ENCODE measurements at regions not wholly inside any gene's neighbourhood (a gene's known extent, or its start where the extent isn't known, plus 50 kb on each side); places are given as distances from the start of the nearest gene placed in this dataset.

DNA sequence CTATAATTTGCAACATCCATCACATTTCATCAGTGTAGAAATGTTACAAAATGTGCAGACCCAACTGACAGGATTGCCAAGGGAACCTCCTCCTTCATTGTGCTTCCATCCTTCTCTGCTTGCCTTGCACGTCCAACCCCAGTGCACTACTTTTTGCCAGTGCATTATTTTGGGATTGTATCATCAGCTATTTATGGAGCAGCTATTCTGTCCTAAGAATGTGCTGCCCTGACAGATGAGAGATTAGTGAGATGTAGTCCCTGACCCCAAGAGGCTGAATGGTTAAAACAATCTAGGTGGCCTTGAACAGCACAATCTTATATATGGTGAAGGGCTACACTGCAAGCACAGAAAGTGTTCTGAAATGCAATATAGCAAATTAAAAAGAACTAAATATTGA lies 935.8 kb downstream of the IGSF11 start:
- H3K4me3 ChIP-seq, result no peak overlapping the region
- ATAC-seq, result no peak
- H3K36me3 ChIP-seq, result no peaks in the 10 kb centered on the region
- H3K4me1 ChIP-seq, result no peaks in the 10 kb centered on the region
- H3K27me3 ChIP-seq, result no peaks in the 10 kb centered on the region
- WGBS, 2 donors (ENCODE audit: low coverage in 1 of 2), result 20 to 36% methylated on average over 1 of the region's 1 CpG
- no peak overlapping the region for H3K27ac ChIP-seq
- TF ChIP-seq POLR2AphosphoS5 (IDR thresholded peaks at IDR 0.05), result no peak
- TF ChIP-seq, protein P1, sequence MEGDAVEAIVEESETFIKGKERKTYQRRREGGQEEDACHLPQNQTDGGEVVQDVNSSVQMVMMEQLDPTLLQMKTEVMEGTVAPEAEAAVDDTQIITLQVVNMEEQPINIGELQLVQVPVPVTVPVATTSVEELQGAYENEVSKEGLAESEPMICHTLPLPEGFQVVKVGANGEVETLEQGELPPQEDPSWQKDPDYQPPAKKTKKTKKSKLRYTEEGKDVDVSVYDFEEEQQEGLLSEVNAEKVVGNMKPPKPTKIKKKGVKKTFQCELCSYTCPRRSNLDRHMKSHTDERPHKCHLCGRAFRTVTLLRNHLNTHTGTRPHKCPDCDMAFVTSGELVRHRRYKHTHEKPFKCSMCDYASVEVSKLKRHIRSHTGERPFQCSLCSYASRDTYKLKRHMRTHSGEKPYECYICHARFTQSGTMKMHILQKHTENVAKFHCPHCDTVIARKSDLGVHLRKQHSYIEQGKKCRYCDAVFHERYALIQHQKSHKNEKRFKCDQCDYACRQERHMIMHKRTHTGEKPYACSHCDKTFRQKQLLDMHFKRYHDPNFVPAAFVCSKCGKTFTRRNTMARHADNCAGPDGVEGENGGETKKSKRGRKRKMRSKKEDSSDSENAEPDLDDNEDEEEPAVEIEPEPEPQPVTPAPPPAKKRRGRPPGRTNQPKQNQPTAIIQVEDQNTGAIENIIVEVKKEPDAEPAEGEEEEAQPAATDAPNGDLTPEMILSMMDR (IDR thresholded peaks at IDR 0.05), result no peak
- TF ChIP-seq EP300 (IDR thresholded peaks at IDR 0.05), result no peak
- TF ChIP-seq POLR2A (IDR thresholded peaks at IDR 0.05), result no peak
- H3K9me3 ChIP-seq, result peaks cover 0 to 9% (median 0%) of the 10 kb centered on the region in 3 donors

DNA sequence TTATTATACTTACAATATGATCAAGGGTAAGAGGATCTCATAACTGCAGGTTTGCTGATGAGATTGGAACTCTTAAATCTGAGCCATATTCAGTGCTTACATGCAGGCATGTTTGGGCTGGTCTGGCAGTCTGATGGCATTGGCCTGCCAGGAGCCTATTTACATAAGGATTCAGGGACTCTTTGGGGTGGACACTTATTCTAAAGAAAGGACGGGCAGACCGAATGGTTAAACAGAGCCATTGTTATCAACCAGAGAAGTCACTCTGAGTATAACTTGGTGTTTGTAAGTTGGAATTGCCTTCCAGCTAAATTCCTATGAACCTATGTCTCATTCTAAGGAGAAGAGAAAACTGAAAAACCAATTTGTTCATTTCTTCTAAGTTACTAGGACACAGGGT lies 932.8 kb downstream of the IGSF11 start:
- no peak for ATAC-seq
- H3K27me3 ChIP-seq, result no peaks in the 10 kb centered on the region
- H3K4me1 ChIP-seq, result no peaks in the 10 kb centered on the region
- H3K9me3 ChIP-seq, result no peaks in the 10 kb centered on the region
- no peak for TF ChIP-seq EP300 (IDR thresholded peaks at IDR 0.05)
- no peak for TF ChIP-seq POLR2A (IDR thresholded peaks at IDR 0.05)
- TF ChIP-seq POLR2AphosphoS5 (IDR thresholded peaks at IDR 0.05), result no peak
- TF ChIP-seq, protein P1 (IDR thresholded peaks at IDR 0.05), result no peak
- H3K27ac ChIP-seq, result no peak overlapping the region
- 83% methylated on average over 2 of the region's 2 CpGs; no CpG with 5 or more reads in 1 of the 2 donors for WGBS, 2 donors (ENCODE audit: low coverage in 1 of 2)
- no peak overlapping the region for H3K4me3 ChIP-seq
- H3K36me3 ChIP-seq, result no peaks in the 10 kb centered on the region

GRCh38 chr3:118102737-118103136 lies 931.9 kb downstream of the IGSF11 start:
- H3K9me3 ChIP-seq, result no peaks in the 10 kb centered on the region
- ATAC-seq, result no peak
- no peak overlapping the region for H3K27ac ChIP-seq
- TF ChIP-seq POLR2AphosphoS5 (IDR thresholded peaks at IDR 0.05) (no peak), POLR2A (IDR thresholded peaks at IDR 0.05) (no peak), EP300 (IDR thresholded peaks at IDR 0.05) (no peak)
- TF ChIP-seq, protein P1 (IDR thresholded peaks at IDR 0.05), result no peak
- H3K27me3 ChIP-seq, result no peaks in the 10 kb centered on the region
- H3K36me3 ChIP-seq, result no peaks in the 10 kb centered on the region
- H3K4me1 ChIP-seq, result no peaks in the 10 kb centered on the region
- WGBS, 2 donors (ENCODE audit: low coverage in 1 of 2), result 87 to 90% methylated on average over 2 of the region's 2 CpGs
- no peak overlapping the region for H3K4me3 ChIP-seq

GRCh38 chr3:118108201-118108600 lies 926.4 kb downstream of the IGSF11 start:
- 39% methylated on average over 2 of the region's 2 CpGs; no CpG with 5 or more reads in 1 of the 2 donors for WGBS, 2 donors (ENCODE audit: low coverage in 1 of 2)
- Histone ChIP-seq H3K4me1 (no peaks in the 10 kb centered on the region), H3K9me3 (no peaks in the 10 kb centered on the region), H3K4me3 (no peak overlapping the region), H3K27ac (no peak overlapping the region), H3K36me3 (no peaks in the 10 kb centered on the region), H3K27me3 (no peaks in the 10 kb centered on the region)
- TF ChIP-seq POLR2A (IDR thresholded peaks at IDR 0.05), result no peak
- TF ChIP-seq, protein P1 (IDR thresholded peaks at IDR 0.05), result no peak
- no peak for TF ChIP-seq EP300 (IDR thresholded peaks at IDR 0.05)
- TF ChIP-seq POLR2AphosphoS5 (IDR thresholded peaks at IDR 0.05), result no peak
- ATAC-seq, result no peak

DNA sequence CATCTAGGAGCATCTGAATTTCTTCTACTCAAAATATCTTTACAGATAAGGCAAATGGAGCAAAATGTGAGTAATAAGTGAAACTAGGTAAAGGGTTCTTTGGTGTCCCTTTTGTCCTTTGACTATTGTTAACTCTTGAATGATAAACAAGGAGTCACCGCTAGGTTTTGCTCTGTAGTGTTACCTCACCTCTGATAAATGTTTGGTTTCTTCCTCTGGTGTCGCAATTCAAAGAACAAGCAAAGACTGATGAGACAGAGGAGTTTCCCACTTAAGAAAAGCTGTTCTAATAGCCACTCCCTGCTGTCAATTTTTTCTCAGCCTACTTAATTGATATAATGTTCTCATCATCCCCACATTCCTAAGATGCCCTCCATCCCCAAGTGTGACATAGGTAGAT lies 925.9 kb downstream of the IGSF11 start:
- 65 to 90% methylated on average over 2 of the region's 2 CpGs for WGBS, 2 donors (ENCODE audit: low coverage in 1 of 2)
- no peak overlapping the region for H3K27ac ChIP-seq
- no peak for ATAC-seq
- H3K4me3 ChIP-seq, result no peak overlapping the region
- no peaks in the 10 kb centered on the region for H3K36me3 ChIP-seq
- no peaks in the 10 kb centered on the region for H3K4me1 ChIP-seq
- TF ChIP-seq EP300 (IDR thresholded peaks at IDR 0.05) (no peak), POLR2AphosphoS5 (IDR thresholded peaks at IDR 0.05) (no peak), POLR2A (IDR thresholded peaks at IDR 0.05) (no peak)
- TF ChIP-seq, protein P1 (IDR thresholded peaks at IDR 0.05), result no peak
- no peaks in the 10 kb centered on the region for H3K27me3 ChIP-seq
- H3K9me3 ChIP-seq, result no peaks in the 10 kb centered on the region
